ENCODE measurements at regions not wholly inside any gene's neighbourhood (a gene's known extent, or its start where the extent isn't known, plus 50 kb on each side); places are given as distances from the start of the nearest gene placed in this dataset.

DNA sequence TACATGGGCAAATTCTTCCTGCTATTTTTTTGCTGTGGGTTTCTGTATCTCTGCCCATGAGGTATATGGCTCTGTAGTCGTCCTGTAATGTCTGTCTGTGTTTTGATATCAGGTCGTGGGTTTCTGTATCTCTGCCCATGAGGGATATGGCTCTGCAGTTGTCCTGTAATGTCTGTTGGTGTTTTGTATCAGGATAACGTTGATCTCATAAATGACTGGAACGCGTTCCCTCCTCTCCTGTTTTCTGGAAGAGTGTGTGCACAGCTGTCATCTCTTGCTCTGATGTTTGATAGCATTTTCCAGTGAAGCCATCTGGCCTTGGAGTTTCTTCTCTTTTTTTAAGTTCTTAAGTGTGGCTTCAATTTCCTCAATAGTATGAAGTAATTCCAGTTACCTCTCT, 57.2 kb downstream of the SOX1 start:
- DNase-seq (ENCODE audit: low read depth, low spot score), result no peak
- in situ Hi-C loops (cut with HindIII; ENCODE audit: low pct_unique_long_range_greater_than_20kb, low sequenced_read_pairs), result no loop called here

DNA sequence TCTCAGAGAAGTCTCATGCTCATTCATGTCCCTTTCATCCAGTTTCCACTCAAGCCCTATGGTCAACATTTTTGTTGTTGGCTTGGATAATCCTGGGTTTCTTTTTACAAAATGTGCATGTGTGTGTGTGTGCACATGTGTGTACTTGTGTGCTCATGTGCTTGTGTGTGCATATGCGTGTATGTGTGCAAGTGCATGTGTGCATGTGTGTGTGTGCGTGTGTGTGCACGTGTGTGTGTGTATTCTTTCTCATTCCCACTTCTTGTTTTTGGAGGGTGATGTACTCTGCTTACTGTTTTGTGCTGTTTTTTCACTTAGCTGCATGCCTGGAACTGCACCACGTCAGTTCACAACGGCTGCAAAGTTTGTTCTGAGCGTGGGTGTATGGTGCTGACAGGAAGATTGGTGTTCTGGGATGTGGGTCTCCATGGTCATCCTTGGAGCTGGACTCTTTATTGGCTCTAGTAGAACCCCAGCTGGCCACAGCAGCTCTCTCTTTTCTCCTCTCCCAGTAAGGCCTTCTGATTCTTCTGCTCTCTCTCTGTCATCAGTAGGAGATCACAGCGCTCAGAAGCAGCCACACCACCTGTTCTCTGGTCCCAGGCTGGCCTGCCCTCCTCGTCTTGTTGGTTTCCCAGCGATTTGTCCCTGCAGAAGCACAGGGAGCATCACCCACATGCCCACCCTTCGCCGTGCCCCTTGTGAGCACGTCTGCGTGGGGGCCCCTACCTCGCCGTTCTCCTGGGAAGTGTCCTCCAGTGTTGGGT, 60.8 kb downstream of the SOX1 start:
- no peak for DNase-seq (ENCODE audit: low read depth, low spot score)
- in situ Hi-C loops (cut with HindIII; ENCODE audit: low pct_unique_long_range_greater_than_20kb, low sequenced_read_pairs), result no loop called here

DNA sequence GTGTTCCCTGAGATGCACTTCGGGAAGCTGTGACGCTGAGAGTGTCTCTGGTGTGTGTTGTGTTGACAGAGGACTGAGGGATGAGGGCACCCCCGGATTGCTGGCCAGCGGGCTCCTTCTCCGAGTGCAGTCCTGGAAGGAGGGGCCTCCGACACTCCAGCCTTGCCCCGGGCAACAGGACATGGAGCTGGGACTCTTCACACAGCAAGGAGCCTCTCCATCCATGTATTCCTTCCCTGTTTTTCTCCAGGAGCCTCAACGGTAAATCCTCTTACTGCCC, 61.3 kb downstream of the SOX1 start:
- in situ Hi-C loops (cut with HindIII; ENCODE audit: low pct_unique_long_range_greater_than_20kb, low sequenced_read_pairs), result no loop called here
- no peak for DNase-seq (ENCODE audit: low read depth, low spot score)

DNA sequence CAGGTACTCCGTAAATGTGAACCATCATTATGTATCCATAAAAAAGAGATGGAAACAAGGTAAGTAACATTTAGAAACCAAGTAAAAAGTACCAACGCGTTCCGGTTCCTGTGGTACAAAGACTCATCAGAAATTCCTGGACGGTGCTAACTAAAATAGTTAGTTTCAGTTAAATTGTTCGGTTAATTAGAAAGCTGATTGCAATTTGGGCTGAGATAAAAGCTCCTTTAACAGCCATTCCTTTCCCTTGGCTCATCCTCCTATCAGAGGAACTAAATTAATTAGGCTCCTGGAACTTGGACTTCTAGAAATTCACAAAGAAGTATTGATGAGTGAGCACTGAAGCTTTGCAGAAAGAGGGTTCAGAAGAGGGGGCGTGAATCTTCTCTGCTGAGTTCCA, 63.5 kb downstream of the SOX1 start:
- in situ Hi-C loops (cut with HindIII; ENCODE audit: low pct_unique_long_range_greater_than_20kb, low sequenced_read_pairs), result no loop called here
- no peak for DNase-seq (ENCODE audit: low read depth, low spot score)

DNA sequence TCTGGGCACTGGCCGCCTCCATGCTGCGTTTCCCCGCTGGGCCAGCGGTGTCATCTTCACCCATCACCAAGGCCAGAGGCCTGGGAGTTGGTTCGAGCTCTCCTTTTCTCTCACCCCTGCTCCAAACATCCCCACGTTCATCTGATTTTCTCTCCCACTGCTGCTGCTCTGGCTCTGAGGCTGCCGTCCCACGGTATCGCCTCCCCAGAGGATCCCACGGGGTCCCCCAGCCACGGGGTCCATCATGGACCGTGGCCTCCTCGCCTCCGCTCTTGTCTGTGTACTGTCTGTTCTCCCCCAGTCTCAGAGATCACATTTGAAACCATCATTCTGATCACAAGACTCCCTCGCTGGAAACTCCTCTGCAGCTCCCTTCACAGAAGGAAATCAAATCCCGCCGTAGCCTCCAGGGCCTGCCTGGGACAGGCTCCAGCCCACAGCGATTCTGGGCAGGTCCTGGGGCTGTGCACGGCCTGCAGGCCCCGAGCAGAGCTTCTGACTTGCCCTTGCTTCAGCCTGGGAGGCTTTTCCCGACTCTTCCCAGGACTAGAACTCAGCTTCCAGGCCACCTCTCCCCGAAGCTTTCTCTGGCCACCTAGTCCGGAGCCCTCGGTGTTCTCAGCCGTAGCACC, 64.2 kb downstream of the SOX1 start:
- in situ Hi-C loops (cut with HindIII; ENCODE audit: low pct_unique_long_range_greater_than_20kb, low sequenced_read_pairs), result no loop called here
- no peak for DNase-seq (ENCODE audit: low read depth, low spot score)

DNA sequence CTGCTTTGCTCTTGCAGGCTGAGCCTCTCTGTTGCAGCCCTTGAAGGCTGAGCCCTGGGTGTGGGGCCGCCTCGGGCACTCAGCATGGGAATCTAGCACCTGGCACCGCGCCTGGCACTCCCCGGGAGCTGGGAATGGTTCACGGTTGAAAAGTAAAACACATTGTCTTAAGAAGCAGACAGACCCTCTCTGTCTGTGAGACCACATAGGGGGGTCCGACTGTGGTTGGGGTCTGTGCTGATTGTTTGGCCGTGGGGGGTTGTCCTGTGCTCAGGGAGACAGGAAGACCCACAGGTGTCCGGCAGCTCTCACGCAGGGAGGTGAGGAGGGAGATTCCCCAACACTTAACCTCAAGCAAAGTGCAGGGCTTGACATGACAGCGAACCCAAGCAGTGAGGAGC, 64.8 kb downstream of the SOX1 start:
- in situ Hi-C loops (cut with HindIII; ENCODE audit: low pct_unique_long_range_greater_than_20kb, low sequenced_read_pairs), result no loop called here
- DNase-seq (ENCODE audit: low read depth, low spot score), result no peak

DNA sequence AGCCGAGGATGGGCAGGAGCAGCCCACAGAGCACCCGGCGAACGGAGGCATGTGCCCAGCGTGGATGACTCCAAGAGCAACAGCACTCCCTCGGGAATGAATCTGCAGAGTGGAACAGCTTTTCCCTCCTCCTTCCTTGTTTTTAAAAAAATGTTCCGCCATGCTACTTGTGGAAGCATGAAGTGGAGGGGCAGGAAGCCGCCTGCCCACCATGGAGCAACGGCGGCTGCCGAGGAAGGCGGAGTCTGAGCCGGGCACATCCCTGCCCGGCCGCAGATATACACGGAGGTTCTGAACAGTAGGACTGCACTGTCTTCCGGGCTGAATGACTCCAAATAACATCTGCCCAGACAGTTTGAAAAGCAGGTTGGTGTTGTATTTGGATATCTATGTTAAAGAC, 65.2 kb downstream of the SOX1 start:
- in situ Hi-C loops (cut with HindIII; ENCODE audit: low pct_unique_long_range_greater_than_20kb, low sequenced_read_pairs), result no loop called here
- DNase-seq (ENCODE audit: low read depth, low spot score), result no peak

DNA sequence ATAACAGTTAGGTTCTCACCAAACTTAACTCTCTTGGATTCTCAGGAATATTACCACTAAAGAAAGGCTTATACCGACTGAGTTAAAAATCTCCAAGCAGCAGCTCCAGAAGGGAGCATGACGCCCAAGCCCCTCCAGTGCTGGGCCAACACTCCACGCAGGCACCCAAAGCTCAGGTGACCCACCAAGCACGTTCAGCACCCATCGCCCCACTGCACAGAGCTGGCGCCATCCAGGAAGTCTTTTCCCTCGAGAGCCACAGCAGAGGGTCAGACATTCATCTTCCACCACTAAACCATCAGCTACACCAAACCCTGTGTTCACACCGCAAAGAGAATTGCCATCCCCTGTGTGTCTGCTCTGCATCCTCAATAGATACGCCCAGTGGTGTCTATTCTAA, 65.7 kb downstream of the SOX1 start:
- no peak for DNase-seq (ENCODE audit: low read depth, low spot score)
- in situ Hi-C loops (cut with HindIII; ENCODE audit: low pct_unique_long_range_greater_than_20kb, low sequenced_read_pairs), result no loop called here

DNA sequence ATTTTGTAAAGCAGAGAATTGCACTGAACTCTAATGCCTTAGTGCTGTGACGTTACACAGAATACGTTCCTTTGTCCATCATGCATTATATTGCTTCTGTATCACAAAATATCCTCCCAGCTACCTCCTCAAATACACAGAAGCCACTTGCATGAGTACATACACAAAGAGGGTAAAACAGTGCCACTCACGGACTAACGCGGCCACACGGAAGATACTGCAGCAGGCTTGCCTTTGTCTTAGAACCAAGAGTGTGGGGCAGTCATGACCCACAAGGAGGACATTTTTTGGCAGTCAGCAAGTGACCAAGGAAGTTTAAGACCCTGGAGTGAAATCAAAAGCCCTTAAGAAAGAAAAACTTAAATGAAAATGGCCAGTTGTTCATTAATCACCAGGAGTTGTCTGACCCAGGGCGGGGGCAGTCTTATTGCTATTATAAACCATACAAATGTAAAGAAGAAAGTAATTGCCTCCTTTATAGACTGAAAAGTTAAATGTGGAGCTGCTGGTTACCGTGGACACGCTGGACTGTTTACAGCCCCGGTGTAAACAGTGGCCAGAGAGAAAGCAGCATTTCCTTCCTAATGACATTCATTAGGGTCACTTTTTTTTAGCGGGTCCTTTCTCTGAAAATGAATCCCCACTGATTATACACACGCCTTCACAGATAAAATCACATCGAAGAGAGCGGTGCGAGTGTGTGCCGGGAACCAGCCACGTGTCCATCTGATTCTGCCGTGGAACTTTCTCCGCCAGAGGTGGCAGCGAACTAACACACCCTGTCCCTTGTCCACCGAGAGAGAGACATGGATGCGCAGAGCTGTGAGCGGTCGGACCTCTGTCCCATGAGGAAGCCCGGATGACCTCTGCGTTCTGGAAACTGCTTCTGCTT, 66.8 kb downstream of the SOX1 start:
- DNase-seq (ENCODE audit: low read depth, low spot score), result no peak
- in situ Hi-C loops (cut with HindIII; ENCODE audit: low pct_unique_long_range_greater_than_20kb, low sequenced_read_pairs), result no loop called here

DNA sequence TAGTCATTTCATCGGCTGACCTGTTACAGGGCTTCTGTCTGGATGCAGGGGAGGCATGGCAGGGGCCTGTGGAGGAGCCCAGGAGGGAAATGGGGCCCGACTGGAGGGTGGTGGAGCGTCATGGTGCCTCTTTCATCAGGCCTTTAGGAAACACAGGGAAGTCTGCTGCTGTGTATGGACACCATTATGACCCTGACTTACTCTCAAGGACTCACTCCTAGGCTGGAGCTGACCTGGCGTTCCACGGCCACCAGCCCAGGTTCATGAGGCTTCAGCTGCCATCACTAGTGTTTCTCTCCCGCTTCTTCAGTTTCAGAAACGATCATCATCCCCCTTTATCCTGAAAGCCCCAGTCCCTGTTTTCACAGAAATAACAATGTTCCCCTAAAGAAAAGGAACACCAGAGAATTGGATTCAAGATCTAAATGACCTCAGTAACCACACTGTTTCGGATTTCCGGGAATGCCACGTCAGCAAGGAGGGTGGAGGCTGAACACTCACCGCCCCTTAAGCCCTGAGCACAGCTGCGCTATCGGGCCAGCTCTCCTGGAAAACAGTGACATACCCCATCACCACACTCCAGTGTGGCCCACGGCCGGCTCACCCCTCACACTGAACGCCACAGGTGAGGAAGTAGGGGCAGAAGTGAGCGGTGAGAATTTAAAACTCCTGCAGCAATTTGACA, 67.6 kb downstream of the SOX1 start:
- in situ Hi-C loops (cut with HindIII; ENCODE audit: low pct_unique_long_range_greater_than_20kb, low sequenced_read_pairs), result no loop called here
- DNase-seq (ENCODE audit: low read depth, low spot score), result no peak

DNA sequence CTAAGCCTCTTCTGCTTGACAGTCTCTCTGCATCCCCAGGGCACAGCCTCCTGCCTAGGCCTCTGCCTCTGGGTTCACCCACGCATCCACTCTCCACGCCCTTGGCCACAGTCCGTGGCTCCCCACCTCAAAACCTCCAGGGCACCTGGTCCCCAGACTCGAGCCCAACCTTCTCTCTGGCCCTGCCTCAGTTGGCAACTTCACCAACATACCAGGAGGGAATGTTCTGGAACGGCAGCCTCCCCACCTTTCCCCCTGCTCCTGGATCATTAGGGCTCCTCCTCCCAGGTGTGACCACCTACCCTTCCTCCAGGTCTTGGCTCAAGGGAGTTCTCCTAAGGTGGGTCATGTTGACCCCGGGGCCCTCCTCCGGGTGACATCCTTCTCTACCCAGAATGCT, 69.1 kb downstream of the SOX1 start:
- in situ Hi-C loops (cut with HindIII; ENCODE audit: low pct_unique_long_range_greater_than_20kb, low sequenced_read_pairs), result no loop called here
- DNase-seq (ENCODE audit: low read depth, low spot score), result no peak

DNA sequence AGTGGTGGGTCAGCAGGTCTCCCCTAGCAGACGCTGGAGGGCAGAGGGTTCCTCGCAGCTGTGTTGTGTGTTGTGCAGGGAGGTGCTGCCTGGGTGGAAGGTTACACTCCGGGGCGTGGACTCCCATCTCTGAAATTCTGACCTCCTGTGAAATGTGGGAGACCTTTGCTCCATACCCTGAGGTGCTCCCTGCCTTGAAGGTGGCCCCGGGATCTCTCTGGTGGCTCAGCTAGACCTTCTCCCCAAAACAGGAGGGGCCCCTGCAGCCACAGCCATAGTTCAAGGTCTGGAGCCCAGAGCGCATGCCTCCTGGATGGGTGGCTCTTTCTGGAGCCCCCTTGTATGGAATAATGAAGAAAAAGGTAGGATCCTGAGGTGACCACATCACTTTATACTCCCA, 70.2 kb downstream of the SOX1 start:
- in situ Hi-C loops (cut with HindIII; ENCODE audit: low pct_unique_long_range_greater_than_20kb, low sequenced_read_pairs), result no loop called here
- no peak for DNase-seq (ENCODE audit: low read depth, low spot score)

DNA sequence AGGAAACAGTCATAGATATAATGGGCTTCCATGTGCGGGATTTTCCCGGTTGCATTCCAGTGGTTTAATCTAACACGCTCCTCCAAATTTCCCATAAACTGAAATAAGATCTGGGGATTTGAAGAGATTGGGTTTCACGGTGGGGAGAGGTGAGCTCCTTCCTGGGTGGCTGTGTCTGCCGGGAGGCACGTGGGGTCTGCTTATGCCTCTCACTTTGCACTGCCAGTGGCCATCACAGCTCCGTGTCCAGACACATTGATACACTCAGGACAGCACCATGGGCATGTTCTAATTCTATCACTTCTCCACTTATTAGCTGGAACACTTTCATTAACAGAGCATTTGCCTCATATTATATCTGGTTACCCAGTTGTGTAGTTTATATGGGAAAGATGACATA, 73.4 kb downstream of the SOX1 start:
- no peak for DNase-seq (ENCODE audit: low read depth, low spot score)
- in situ Hi-C loops (cut with HindIII; ENCODE audit: low pct_unique_long_range_greater_than_20kb, low sequenced_read_pairs), result no loop called here

DNA sequence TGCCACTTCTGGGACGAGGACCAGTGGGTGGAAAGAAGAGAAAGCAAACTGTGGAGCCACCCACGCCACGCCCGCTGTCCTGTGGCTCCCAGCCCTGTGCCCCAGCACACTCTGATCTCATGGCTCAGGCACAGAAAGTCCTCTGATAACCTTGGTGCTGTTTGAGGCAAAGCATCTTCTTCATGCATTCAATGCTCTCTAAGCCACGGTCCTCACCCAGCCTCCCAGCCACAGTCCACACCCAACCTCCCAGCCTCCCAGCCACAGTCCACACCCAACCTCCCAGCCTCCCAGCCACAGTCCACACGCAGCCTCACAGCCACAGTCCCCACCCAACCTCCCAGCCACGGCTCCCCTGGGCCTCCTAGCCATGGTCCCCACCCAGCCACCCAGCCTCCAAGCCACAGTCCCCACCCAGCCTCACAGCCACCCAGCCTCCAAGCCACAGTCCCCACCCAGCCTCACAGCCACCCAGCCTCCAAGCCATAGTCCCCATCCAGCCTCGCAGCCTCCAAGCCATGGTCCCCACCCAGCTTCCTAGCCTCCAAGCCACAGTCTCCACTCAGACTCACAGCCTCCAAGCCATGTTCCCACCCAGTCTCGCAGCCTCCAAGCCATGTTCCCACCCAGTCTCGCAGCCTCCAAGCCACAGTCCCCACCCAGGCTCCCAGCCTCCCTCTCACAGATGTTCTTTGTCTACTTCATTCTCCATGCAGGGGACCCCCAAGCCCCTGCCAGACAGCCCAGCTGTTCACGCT, 74.9 kb downstream of the SOX1 start:
- in situ Hi-C loops (cut with HindIII; ENCODE audit: low pct_unique_long_range_greater_than_20kb, low sequenced_read_pairs), result no loop called here
- DNase-seq (ENCODE audit: low read depth, low spot score), result no peak

DNA sequence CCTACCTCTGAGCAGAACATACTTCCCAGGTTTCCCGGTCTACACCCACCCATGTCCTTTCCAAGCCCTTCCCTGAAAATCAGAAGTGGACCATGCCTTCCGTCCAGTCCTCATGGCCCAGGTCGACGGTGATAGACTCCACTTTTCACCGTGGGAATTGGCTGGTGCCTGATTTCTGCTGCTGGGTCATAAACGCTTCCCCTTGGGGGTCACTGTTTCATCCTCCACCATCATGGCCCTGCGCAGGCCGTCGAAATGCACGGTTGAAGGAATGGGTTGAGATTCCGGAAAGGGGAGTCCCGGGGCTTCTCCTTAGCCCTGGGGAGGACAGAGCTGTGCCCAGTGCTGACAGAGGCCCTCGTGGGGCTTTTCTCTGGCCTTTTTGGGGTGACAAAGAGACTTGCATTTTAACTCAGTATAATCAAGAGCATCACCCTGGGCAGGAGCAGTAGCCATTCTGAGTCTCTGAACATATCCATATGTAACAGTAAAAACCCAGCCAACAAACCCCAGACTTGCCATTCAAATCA, 75.5 kb downstream of the SOX1 start:
- in situ Hi-C loops (cut with HindIII; ENCODE audit: low pct_unique_long_range_greater_than_20kb, low sequenced_read_pairs), result no loop called here
- DNase-seq (ENCODE audit: low read depth, low spot score), result no peak

DNA sequence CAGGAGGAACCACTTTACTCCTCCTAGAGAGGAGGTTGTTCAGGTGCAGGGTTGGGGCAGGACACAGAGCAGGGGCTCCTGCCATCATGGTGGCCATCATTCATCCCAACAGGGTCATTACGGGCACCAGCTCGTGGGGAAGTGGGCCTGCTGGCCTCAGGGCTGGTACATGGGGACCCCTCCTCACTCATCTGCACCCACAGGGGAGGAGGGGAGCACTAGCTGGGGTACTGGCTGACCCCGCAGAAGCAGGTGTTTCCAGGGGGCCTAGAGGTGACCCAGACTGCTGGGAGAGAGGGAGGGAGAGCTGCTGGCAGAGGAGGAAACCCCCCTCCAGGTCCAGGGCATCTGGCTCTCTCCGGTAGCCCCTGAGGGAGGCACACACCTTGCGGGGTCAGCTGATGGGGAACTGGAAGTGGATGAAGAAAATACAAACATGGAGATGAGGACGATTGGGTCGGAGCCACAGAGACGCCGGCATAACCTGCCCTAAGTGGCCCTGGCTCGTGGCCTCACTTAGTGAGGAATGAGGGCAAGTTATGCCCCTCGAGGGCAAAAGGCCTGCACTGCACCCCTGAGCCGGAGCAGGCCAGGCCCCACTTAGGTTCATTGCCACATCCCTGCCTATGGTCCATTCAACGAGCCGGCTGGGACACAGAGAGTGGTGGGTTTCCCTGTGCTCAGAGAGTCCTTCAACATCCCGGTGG, 76.2 kb downstream of the SOX1 start:
- no peak for DNase-seq (ENCODE audit: low read depth, low spot score)
- in situ Hi-C loops (cut with HindIII; ENCODE audit: low pct_unique_long_range_greater_than_20kb, low sequenced_read_pairs), result no loop called here
